B cell (primary cell): ENCODE measurements at regions not wholly inside any gene's neighbourhood (a gene's known extent, or its start where the extent isn't known, plus 50 kb on each side); places are given as distances from the start of the nearest gene placed in this dataset.

ENCODE experiments used
- EZH2 ChIP-seq: IDR thresholded peaks from 2 replicates; pipeline ENCODE4 v1.6.1; 2012; ENCODE audit warnings: borderline replicate concordance, low read depth, mild to moderate bottlenecking, moderate library complexity, low read length; ENCODE audit not compliant: insufficient read depth, poor library complexity, severe bottlenecking
- TF ChIP-seq, protein P1 (sequence below): fragments of 200-600 bp; IDR thresholded peaks from one replicate; pipeline ENCODE4 v1.8.0; 2022; ENCODE audit warnings: antibody characterized with exemption, mild to moderate bottlenecking

DNA sequence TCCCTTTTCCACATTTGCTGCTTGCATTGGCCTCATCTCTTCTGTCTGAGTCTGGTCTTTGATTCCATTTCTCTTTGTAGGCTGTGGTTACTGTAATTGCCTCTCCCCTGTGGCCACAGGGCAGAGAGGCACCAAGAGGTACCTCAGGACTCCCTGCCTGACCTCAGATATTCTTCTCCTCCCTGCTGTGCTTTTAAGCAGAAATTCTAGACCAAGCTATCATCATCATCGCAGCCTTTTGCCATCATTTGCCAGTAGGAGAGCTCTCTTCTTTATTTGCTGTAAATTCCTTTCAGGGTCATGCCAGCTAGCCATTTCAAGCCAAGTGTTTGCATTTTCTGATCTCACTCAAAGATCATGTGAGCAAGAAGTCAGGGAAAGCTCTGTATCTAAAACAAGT lies 369.6 kb downstream of the ICE1 start:
- TF ChIP-seq, protein P1, sequence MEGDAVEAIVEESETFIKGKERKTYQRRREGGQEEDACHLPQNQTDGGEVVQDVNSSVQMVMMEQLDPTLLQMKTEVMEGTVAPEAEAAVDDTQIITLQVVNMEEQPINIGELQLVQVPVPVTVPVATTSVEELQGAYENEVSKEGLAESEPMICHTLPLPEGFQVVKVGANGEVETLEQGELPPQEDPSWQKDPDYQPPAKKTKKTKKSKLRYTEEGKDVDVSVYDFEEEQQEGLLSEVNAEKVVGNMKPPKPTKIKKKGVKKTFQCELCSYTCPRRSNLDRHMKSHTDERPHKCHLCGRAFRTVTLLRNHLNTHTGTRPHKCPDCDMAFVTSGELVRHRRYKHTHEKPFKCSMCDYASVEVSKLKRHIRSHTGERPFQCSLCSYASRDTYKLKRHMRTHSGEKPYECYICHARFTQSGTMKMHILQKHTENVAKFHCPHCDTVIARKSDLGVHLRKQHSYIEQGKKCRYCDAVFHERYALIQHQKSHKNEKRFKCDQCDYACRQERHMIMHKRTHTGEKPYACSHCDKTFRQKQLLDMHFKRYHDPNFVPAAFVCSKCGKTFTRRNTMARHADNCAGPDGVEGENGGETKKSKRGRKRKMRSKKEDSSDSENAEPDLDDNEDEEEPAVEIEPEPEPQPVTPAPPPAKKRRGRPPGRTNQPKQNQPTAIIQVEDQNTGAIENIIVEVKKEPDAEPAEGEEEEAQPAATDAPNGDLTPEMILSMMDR = no peak
- no peak for TF ChIP-seq EZH2
